ENCODE measurements at regions not wholly inside any gene's neighbourhood (a gene's known extent, or its start where the extent isn't known, plus 50 kb on each side); places are given as distances from the start of the nearest gene placed in this dataset.

DNA sequence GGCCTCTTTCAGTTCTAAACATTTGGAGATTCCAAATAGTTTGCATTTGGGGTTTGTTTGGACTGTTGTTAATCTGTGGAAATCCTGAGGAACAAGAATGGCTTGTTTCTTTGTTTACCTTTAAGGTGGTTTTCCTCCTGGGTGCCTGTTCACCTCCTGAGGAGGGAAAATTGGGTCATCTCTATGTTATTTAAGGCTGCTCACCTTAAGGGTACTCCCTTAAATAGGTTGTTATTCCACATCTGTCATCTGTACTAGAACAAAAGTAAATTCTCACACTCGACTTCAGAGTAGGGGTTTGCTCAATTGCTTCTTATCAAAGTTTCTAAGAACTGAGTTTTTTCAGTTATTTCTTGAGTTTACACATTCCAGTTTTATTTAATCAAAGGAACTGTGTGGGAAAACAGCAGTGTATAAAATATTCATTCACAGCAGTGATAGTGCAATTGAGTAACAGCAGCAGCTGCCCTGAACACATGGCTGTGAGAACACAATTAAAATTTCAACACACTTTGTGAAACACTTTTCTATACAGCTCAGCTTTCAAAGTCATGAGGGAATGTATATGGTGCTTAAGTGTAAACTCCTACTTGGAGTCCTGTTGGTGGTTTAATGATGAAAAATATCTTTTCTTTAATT is 238.5 kb upstream of the PGRMC2 start:
- DNase-seq, result no peak

DNA sequence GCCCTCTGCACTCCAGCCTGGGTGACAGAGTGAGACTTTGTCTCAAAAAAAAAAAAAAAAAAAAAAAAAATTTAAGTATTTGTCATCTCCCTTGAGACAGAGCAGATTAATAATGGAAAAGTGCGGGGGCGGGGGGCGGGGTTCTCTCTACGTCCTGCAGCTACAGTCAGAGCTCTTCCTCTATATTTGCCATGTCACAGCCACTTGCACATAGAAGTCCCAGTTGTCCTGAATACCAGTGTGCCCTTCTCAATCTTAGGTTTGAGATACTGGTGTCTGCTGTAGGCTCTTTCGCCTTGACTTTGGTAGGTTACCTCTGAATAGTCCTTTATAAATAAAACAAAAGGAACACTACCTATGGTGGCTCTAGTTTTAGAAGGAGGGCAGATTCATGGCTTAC is 237.8 kb upstream of the PGRMC2 start:
- no peak for DNase-seq

GRCh38 chr4:128524311-128524710 is 236.7 kb upstream of the PGRMC2 start:
- DNase-seq, result no peak

DNA sequence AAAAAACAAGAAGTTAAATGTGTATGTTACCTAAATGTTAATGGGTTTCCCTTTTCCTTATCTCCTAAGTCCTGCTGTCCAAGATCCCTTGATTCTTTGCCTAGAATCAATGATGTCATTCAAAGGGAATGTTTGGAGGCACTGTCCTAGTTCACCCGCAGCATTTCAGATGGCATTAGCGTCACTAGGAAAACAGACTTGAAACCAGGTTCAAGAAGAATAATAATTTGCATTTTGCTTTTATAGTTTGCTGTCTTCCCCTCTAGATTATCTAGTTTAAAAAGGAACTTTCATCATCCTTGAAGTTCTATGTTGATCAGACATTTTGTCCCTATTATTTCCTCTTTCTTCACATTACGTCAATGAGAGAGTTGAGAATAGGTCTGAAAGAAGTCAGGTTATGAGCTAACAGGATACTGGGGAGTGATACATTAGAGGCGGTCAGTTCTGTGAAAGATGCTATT is 234.1 kb upstream of the PGRMC2 start:
- DNase-seq, result no peak

DNA sequence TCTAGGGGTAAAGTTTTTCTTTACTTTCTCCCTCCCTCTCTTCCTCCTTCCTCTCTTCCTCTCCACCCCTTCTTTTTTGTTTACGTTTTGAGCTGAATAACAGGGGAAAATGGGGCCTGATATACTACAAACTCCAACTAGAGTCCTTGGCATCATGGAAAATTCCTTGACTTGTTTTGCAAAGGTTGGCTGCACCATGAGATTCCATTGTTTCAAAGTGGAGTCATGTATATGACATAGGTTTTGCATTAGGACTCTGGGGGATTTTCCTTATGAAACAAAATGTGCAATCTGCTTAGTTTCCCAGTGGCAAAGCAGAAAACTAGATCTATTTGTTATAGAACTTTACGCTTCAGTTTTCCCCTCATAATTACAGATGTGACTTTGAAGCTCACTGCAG is 233.5 kb upstream of the PGRMC2 start:
- DNase-seq, result no peak

GRCh38 chr4:128519163-128519830 is 231.7 kb upstream of the PGRMC2 start:
- no peak for DNase-seq

DNA sequence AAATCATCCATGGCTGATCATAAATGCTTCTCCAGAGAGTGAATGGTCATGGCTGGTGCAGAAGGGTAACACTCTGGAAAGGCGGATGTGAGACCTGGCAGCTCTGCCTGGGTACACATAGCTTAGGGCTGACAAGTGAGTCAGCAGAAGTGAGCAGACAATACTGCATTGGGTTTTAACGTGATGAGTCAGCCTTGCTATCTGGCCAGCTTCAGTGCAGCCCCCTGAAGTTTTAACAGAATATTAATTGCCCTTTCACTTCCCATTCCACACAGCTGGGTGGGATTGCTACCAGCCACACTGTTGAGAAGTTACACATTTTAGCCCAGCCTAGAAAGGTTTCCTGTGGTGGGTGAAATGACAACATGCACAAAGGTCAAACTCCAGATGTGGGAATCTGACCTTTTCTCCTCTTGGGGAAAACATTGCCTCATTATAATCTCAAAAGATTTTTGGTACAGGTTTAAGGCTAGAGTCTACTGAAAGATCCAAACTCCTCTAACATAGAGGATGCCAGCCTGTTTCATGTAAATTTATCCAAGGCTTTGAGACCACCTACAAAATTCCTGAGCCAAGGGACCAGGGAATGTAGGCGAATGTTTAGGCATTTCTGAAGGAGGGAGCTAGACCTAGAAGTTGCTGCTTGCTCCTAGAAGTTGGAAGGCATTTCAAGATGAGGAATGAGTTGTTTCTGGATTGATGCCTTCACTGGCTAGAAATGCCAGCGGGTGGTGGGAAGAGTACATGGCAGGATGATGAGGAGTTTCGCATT is 230.3 kb upstream of the PGRMC2 start:
- DNase-seq, result no peak

DNA sequence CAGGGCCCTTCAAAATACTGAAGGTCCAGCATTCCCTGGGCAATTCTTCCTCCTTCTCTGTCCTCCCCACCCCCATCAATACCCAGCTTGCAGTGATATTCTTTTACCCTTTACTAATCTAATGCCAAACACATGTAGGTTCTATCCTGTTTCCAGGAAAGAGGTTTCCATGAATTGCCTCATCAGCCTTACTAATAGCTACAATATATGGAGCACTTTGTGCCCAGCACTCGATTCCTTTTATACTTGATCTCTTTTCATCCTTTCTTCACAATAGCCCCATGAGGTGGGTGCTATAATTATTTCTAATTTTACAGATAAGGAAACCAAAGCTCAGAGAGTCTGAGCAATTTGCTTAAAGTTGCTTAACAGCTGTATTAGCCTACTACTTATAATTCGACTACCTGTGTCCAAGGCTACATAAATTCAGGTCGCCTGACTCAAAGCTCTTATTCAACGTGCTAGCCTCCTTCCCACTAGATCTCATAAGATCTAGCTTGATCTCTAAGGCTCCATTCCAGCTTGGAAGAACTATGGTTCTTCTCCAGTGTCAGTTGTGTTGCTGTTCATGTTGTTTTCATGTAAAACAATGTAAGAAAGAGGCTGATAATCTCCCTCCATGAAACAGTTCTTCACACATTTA is 229.6 kb upstream of the PGRMC2 start:
- DNase-seq, result no peak

GRCh38 chr4:128516301-128516969 is 228.8 kb upstream of the PGRMC2 start:
- no peak for DNase-seq

DNA sequence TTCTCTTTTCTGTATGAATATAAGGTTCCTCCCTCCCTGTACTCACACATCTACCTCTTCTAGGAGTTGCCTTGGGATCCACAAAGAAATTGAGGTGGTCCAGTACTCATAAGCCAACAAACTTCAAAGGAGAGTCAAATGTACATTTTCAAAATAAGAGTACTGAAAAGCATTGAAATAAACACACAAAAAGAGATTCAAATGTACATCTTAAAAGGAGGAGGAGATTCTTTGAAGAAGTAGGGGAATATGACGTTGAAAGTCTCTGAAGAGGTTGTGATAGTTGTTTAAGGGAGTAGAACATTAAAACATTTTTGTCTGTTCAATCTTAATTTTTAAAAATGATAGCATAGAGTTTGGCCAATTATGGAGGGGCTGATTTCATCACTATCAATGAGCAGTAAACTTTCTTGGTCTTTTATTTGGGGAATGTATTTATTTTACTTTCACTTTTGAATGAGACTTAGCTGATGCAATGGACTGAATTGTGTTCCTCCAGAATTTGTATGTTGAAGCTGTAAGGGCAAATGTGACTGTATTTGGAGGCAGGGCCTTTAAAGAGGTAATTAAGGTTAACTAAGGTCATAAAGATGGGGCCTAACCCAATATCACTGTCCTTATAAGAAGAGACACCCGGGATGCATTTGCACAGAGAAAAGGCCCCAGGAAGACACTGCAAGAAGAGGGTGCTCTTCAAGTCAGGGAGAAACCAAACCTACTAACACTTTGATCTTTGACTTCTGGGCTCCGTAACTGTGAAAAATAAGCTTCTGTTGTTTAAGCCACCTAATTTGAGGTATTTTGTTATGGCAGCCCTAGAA is 226.3 kb upstream of the PGRMC2 start:
- no peak for DNase-seq

DNA sequence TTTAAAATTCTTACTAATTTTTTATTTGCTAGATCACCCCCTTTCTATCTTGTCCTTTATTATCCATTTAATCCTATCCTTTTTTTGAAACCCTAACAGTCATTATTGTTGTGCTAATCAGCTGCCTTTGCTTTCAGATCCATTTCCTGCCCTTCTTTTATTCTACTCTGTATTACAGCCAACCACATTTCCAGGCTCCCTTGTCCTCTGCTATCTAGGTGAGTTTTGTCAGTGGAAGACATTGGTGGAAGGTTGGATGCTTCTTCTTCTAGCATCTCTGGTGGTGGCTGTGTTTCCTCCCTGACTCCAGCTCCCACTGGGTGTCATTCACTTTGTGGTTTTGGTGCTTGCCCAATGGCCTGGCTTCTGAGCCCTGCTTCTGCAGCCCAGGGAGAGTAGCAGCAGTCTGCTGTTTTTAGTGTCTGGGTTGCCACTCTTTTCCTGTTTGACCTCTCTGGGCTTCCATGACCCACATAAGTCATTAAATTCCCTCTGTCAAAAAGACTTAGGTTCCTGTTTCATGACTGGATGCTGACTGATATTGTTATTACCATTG is 225.2 kb upstream of the PGRMC2 start:
- DNase-seq, result no peak

- no peak for DNase-seq
Measured at GRCh38 chr4:128512161-128512560, 224.5 kb upstream of the PGRMC2 start.

DNA sequence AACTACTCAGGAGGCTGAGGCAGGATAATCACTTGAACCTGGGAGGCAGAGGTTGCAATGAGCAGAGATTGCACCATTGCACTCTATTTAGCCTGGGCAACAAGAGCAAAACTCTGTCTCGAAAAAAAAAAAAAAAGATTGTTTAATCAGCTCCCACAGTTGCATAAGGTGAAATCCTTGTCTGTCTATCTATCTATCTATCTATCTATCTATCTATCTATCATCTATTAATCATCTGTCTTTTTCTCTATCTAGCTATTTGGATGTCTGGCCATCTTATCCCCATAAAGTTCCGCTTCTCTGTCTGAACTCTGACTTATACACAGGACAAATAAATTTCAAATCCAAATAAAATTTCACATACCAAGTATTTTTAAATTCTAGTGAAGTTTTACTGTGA is 223.2 kb upstream of the PGRMC2 start:
- DNase-seq, result no peak

DNA sequence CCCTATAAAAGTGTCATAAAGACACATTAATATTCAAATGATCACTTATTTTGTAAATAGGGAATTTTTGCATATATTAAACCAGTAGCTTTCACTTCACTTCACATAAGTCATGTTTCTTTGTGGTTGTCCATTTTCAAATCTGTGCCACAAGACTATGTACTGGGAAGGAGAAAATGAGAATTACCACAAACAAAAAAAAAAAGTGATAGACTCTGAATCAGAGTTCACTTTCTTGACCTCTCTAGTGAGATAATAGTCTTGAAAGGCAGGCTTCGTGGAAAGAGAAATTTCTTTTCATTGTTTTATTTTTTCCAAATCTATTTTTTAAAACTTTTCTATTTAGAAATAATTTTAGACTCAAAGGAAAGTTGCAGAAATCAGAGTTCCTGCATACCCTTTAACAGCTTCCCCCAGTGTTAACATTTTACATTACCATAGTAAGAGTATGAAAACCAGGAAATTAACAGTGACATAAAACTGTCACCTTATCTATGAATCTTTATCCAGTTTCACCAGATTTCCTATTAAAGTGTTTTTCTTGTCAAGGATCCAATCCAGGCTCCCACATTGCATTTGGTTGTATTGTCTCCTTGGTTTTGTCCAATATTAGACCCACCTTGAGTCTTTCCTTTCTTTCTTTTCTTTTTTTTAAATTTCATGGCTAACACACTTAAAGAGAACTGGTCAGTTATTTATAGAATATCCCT is 215.4 kb upstream of the PGRMC2 start:
- DNase-seq, result no peak

GRCh38 chr4:128501239-128501638 is 213.6 kb upstream of the PGRMC2 start:
- DNase-seq, result no peak

- no peak for DNase-seq
Measured at GRCh38 chr4:128488055-128488705, 200.6 kb upstream of the PGRMC2 start.

DNA sequence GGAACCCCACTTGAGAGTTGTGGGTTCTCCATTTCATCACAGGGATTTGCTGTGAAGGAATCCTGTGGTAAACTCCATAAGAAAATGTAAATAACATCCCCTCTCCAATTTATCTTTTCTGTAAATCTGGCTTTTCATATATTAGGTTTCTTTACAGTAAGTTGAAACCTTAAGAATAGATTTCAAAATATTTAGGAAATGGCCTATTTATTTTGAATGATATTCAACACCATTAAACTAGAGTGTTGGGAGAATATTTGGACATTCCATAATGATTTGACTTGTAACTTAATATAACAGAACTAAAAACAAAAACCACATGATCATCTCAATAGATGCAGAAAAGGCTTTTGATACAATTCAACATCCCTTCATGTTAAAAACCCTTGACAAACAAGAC is 197.3 kb upstream of the PGRMC2 start:
- no peak for DNase-seq

DNA sequence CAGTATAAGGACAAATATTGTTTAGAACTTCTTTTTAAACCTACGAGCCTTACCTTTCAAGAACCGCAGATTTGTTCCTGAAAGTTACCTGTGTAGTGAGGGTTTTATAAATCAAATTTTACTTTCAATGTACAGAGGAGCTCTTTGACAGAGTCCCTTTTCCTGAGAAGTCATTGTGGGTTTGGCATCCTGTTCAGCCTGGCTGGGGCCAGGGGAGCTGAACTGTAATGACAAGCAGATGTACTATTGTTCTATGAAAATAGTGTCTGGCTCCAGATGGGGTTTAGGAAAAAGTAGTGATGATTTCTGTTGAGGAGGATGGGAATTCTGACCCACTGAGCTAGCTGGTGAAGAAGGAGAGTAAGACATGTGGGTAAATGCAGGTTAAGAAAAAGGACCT is 196.2 kb upstream of the PGRMC2 start:
- DNase-seq, result no peak

DNA sequence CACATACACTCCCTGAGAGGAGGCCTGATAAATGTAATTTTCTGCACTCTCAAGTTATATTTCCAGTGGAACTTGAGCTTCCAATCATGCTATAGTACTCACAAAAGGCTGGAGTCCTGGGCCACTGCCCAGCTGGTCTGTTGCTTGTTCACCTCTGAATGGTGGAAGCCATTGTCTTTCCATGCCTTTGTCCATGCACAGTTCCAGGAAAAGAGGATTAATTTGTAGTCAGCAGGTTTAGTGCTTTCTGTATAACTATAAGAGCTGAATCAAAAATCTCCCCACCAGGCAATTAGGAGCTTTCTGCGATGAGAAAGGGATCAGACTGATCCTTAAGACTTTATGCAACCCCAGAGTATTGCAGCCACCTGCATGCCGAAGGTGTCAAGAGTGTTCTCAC is 195.4 kb upstream of the PGRMC2 start:
- DNase-seq, result no peak
